ENCODE measurements at regions not wholly inside any gene's neighbourhood (a gene's known extent, or its start where the extent isn't known, plus 50 kb on each side); places are given as distances from the start of the nearest gene placed in this dataset.
"Not testable (repeated sequence)": the region's sequence is repeated elsewhere in the genome, so short reads cannot be mapped to it uniquely, and the experiment has no call there.

DNA sequence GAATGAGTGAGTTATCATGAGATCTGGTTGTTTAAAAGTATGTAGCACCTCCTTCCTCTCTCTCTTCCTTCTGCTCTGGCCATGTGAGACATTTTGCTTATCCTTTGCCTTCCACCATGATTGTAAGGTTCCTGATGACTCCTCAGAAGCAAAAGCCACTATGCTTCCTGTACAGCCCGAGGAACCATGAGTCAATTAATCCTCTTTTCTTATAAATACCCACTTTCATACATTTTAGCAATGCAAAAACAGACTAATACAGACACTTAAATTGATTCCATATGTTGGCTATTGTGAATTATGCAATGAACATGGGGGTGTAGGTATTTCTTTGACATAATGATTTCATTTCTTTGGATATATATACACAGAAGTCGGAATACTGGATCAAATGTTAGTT lies 792.8 kb upstream of the EYS start:
- H3K4me3 ChIP-seq, result no peak overlapping the region
- no peaks in the 10 kb centered on the region for H3K9me3 ChIP-seq
- TF ChIP-seq, protein P1, sequence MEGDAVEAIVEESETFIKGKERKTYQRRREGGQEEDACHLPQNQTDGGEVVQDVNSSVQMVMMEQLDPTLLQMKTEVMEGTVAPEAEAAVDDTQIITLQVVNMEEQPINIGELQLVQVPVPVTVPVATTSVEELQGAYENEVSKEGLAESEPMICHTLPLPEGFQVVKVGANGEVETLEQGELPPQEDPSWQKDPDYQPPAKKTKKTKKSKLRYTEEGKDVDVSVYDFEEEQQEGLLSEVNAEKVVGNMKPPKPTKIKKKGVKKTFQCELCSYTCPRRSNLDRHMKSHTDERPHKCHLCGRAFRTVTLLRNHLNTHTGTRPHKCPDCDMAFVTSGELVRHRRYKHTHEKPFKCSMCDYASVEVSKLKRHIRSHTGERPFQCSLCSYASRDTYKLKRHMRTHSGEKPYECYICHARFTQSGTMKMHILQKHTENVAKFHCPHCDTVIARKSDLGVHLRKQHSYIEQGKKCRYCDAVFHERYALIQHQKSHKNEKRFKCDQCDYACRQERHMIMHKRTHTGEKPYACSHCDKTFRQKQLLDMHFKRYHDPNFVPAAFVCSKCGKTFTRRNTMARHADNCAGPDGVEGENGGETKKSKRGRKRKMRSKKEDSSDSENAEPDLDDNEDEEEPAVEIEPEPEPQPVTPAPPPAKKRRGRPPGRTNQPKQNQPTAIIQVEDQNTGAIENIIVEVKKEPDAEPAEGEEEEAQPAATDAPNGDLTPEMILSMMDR (IDR thresholded peaks at IDR 0.05), result no peak

DNA sequence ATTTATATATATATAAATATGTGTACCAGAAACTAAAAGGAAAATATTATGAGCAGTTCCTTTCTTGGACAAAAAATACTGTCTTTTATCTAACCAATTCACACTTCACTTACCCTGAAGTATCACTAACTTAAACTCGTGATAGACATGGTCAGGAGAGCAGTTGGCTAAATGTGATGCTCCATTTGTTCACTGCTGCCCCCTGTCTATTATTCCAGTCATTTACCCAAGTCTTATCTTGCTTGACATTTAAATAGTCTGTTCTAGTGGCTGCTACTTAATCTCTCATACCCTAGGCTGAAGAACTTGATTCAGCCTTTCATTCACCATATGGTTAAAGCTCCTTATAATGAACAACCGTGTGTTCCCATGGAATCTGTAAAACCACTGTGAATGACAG lies 789.6 kb upstream of the EYS start:
- TF ChIP-seq, protein P1 (IDR thresholded peaks at IDR 0.05), result peak in 1 of 2 donors; percentile 21
- H3K4me1 ChIP-seq, result no peaks in the 10 kb centered on the region
- DNase-seq (ENCODE audit: low spot score), result no peak

More for the DNA sequence above, 792.8 kb upstream of the EYS start:
- no peak for DNase-seq (ENCODE audit: low spot score)
- Histone ChIP-seq H3K27ac (no peak overlapping the region), H3K4me1 (no peaks in the 10 kb centered on the region), H3K27me3 (no peaks in the 10 kb centered on the region), H3K36me3 (no peaks in the 10 kb centered on the region)

DNA sequence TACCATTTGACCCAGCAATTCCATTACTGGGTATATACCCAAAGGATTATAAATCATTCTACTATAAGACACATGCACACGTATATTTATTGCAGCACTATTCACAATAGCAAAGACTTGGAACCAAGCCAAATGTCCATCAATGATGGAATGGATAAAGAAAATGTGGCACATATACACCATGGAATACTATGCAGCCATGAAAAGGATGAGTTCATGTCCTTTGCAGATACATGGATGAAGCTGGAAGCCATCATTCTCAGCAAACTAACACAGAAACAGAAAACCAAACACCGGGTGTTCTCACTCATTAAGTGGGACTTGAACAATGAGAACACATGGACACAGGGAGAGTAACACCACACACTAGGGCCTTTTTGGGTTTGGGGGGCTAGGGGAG lies 787.6 kb upstream of the EYS start:
- not testable (repeated sequence) for H3K36me3 ChIP-seq; H3K27ac ChIP-seq; H3K27me3 ChIP-seq; DNase-seq (ENCODE audit: low spot score); H3K4me3 ChIP-seq; H3K9me3 ChIP-seq; H3K4me1 ChIP-seq

More for the DNA sequence above, 789.6 kb upstream of the EYS start:
- no peaks in the 10 kb centered on the region for H3K27me3 ChIP-seq
- H3K27ac ChIP-seq, result no peak overlapping the region
- H3K36me3 ChIP-seq, result no peaks in the 10 kb centered on the region
- no peak overlapping the region for H3K4me3 ChIP-seq
- H3K9me3 ChIP-seq, result no peaks in the 10 kb centered on the region

DNA sequence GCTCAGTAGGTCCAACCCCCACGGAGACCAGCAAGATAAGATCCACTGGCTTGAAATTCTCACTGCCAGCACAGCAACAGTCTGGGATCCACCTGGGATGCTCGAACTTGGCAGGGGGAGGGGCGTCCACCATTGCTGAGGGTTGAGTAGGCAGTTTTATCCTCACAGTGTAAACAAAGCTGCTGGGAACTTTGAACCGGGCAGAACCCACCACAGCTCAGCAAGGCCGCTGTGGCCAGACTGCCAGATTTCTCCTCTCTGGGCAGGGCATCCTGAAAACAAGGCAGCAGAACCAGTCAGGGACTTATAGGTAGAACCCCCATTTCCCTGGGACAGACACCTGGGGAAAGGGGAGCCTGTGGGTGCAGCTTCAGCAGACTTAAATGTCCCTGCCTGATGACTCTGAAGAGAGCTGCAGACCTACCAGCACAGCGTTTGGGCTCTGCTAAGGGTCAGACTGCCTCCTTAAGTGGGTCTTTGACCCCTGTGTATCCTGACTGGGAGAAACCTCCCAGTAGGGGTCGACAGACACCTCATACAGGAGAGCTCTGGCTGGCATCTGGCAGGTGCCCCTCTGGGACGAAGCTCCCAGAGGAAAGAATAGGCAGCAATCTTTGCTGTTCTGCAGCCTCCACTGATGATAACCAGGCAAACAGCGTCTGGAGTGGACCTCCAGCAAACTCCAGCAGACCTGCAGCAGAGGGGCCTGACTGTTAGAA lies 782.4 kb upstream of the EYS start:
- H3K27me3 ChIP-seq, result no peaks in the 10 kb centered on the region
- H3K36me3 ChIP-seq, result no peaks in the 10 kb centered on the region
- H3K27ac ChIP-seq, result no peak overlapping the region
- no peaks in the 10 kb centered on the region for H3K4me1 ChIP-seq
- TF ChIP-seq, protein P1 (IDR thresholded peaks at IDR 0.05), result no peak
- H3K9me3 ChIP-seq, result no peaks in the 10 kb centered on the region
- H3K4me3 ChIP-seq, result no peak overlapping the region
- DNase-seq (ENCODE audit: low spot score), result no peak

DNA sequence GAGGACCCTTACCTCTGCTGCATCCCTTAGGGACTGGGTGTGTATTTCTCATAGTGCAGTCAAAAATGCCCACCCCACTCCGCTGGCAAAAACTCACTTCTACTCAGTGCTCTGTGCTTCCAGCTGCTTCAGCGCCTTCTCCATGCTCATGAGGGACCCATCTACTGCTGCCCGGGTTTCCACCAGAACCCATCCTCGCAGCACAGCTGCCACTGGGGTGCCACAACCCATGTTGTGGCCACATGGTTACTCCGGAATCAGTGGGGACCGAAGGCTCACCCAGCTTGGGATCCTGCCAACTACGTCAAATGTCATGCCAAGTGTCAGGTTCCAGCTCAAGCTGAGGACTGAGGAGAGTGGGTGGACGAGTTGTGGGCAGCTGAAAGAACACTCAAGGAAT lies 774.2 kb upstream of the EYS start:
- TF ChIP-seq, protein P1 (IDR thresholded peaks at IDR 0.05), result no peak
- Histone ChIP-seq H3K27ac (no peak overlapping the region), H3K9me3 (no peaks in the 10 kb centered on the region), H3K36me3 (no peaks in the 10 kb centered on the region), H3K4me3 (no peak overlapping the region), H3K27me3 (no peaks in the 10 kb centered on the region), H3K4me1 (no peaks in the 10 kb centered on the region)
- no peak for DNase-seq (ENCODE audit: low spot score)

DNA sequence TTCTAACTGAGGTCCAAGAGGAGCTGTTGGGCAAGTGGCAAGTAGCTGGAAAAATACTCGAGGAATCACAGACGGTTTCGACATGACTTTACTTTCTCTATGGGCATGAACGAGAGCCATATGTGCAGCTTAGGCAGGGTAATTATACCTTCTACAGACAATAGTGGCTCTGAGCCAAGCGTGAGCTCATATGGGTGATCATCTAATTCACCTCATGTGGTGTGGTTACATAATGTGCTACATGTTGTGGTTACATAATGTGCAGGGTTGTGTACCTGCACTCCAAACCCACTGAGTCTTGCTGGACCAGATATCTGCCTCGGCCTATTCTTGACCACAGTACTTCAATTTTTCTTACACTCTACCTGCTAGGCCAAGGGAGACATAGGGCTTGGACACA lies 771.7 kb upstream of the EYS start:
- H3K9me3 ChIP-seq, result no peaks in the 10 kb centered on the region
- DNase-seq (ENCODE audit: low spot score), result no peak

More for the DNA sequence above, 771.7 kb upstream of the EYS start:
- no peaks in the 10 kb centered on the region for H3K36me3 ChIP-seq
- TF ChIP-seq, protein P1 (IDR thresholded peaks at IDR 0.05), result no peak
- H3K27me3 ChIP-seq, result no peaks in the 10 kb centered on the region
- no peak overlapping the region for H3K4me3 ChIP-seq
- H3K4me1 ChIP-seq, result no peaks in the 10 kb centered on the region
- no peak overlapping the region for H3K27ac ChIP-seq

Measured in right atrium auricular region (tissue), 2 donors.